GM18498 (cell line): ENCODE measurements at regions not wholly inside any gene's neighbourhood (a gene's known extent, or its start where the extent isn't known, plus 50 kb on each side); places are given as distances from the start of the nearest gene placed in this dataset.

Source experiments
- ATAC-seq: cut with Tn5 transposase; IDR thresholded peaks from one replicate; pipeline ENCODE4 v1.9.1; 2021; ENCODE audit warnings: mild to moderate bottlenecking, moderate library complexity; ENCODE audit not compliant: unreplicated experiment

GRCh38 chr20:24894488-24894887, 54.6 kb upstream of the CST7 start:
- ATAC-seq = no peak

- no peak for ATAC-seq
These were observed 54.1 kb upstream of the CST7 start for GRCh38 chr20:24894967-24895366.

- no peak for ATAC-seq
These were observed 53.6 kb upstream of the CST7 start for GRCh38 chr20:24895431-24895830.

- ATAC-seq = no peak
These were observed 53.0 kb upstream of the CST7 start for GRCh38 chr20:24895898-24896658.

GRCh38 chr20:24896984-24897383, 52.1 kb upstream of the CST7 start:
- no peak for ATAC-seq

- ATAC-seq = no peak
These were observed 51.1 kb upstream of the CST7 start for GRCh38 chr20:24897974-24898373.

GRCh38 chr20:24899153-24899552, 49.9 kb upstream of the CST7 start:
- no peak for ATAC-seq
